ENCODE measurements at regions not wholly inside any gene's neighbourhood (a gene's known extent, or its start where the extent isn't known, plus 50 kb on each side); places are given as distances from the start of the nearest gene placed in this dataset.
A peak's percentile ranks its signal among the peaks of the same experiment; 100 is the strongest.

GRCh38 chr16:85170590-85171003 is 58.3 kb upstream of the CIBAR2 start (continued):
- TF ChIP-seq TFE3 (CRISPR knock-in tag; IDR thresholded peaks at IDR 0.05), result no peak
- TF ChIP-seq GABPB1 (CRISPR knock-in tag; IDR thresholded peaks at IDR 0.05), result peak; percentile 17; the same call in 1 of the 2 replicates
- TF ChIP-seq NR2F6 (IDR thresholded peaks at IDR 0.05), result no peak
- TF ChIP-seq NR2F6 (CRISPR knock-in tag; IDR thresholded peaks at IDR 0.05), result no peak
- TF ChIP-seq ZFP41 (CRISPR knock-in tag; IDR thresholded peaks at IDR 0.05; ENCODE audit: borderline replicate concordance), result no peak
- no peak for TF ChIP-seq NR3C1 (CRISPR knock-in tag; IDR thresholded peaks at IDR 0.05)
- TF ChIP-seq RBM39 (IDR thresholded peaks at IDR 0.05; ENCODE audit: low read depth, low read length, poor library complexity, severe bottlenecking), result no peak
- TF ChIP-seq HMGA1 (CRISPR knock-in tag; conservative IDR thresholded peaks at IDR 0.05), result no peak
- TF ChIP-seq ZNF672 (CRISPR knock-in tag; IDR thresholded peaks at IDR 0.05), result no peak
- 0 out of 2 replicates have a peak, but pooled peaks have one; percentile 23 for TF ChIP-seq ZNF160 (CRISPR knock-in tag; IDR thresholded peaks at IDR 0.05)
- no peak for TF ChIP-seq ZFYVE20 (CRISPR knock-in tag; IDR thresholded peaks at IDR 0.05; ENCODE audit: borderline replicate concordance, low read depth)
- TF ChIP-seq ZSCAN31 (CRISPR knock-in tag; IDR thresholded peaks at IDR 0.05; ENCODE audit: low read depth), result no peak
- no peak for TF ChIP-seq ZNF713 (CRISPR knock-in tag; IDR thresholded peaks at IDR 0.05)
- TF ChIP-seq HHEX (CRISPR knock-in tag; IDR thresholded peaks at IDR 0.05), result no peak
- no peak for TF ChIP-seq CHD2 (IDR thresholded peaks at IDR 0.05; ENCODE audit: low read depth, low read length)
- TF ChIP-seq NR2F1 (CRISPR knock-in tag; IDR thresholded peaks at IDR 0.05), result no peak
- TF ChIP-seq ZNF557 (CRISPR knock-in tag; IDR thresholded peaks at IDR 0.05), result no peak
- no peak for TF ChIP-seq DBP (CRISPR knock-in tag; IDR thresholded peaks at IDR 0.05; ENCODE audit: not compliant biosample characterization)
- TF ChIP-seq HDAC1 (CRISPR knock-in tag; IDR thresholded peaks at IDR 0.05), result peak; percentile 48; the same call in 1 of the 2 replicates
- TF ChIP-seq TFDP2 (CRISPR knock-in tag; IDR thresholded peaks at IDR 0.05), result 0 out of 2 replicates have a peak, but pooled peaks have one; percentile 42
- TF ChIP-seq RFXAP (CRISPR knock-in tag; IDR thresholded peaks at IDR 0.05; ENCODE audit: borderline replicate concordance), result no peak
- TF ChIP-seq SP140L (CRISPR knock-in tag; IDR thresholded peaks at IDR 0.05; ENCODE audit: borderline replicate concordance), result no peak
- TF ChIP-seq LRRFIP1 (CRISPR knock-in tag; conservative IDR thresholded peaks at IDR 0.05), result no peak
- no peak for TF ChIP-seq ZNF552 (CRISPR knock-in tag; IDR thresholded peaks at IDR 0.05; ENCODE audit: borderline replicate concordance)
- TF ChIP-seq ZNF496 (CRISPR knock-in tag; IDR thresholded peaks at IDR 0.05; ENCODE audit: insufficient replicate concordance), result no peak
- TF ChIP-seq RBAK (CRISPR knock-in tag; IDR thresholded peaks at IDR 0.05), result no peak
- TF ChIP-seq ZNF607 (CRISPR knock-in tag; IDR thresholded peaks at IDR 0.05; ENCODE audit: borderline replicate concordance), result peak; percentile 68
- no peak for TF ChIP-seq NCOR1 (IDR thresholded peaks at IDR 0.05; ENCODE audit: borderline replicate concordance, low read length)
